Bronchial epithelial cell (primary cell): ENCODE measurements at regions not wholly inside any gene's neighbourhood (a gene's known extent, or its start where the extent isn't known, plus 50 kb on each side); places are given as distances from the start of the nearest gene placed in this dataset.

ENCODE experiments used
- DNase-seq: peaks from one replicate; pipeline ENCODE4 v3.0.0-alpha.2; 2010; ENCODE audit warnings: low read depth
- FAIRE-seq: peaks from 2 replicates; lab custom pipeline; 2011; peaks lifted over from hg19 to GRCh38; lab: Jason Lieb, UNC
- H3K27me3 ChIP-seq: 2 replicates; pipeline ENCODE4 v1.5.1; 2011; ENCODE audit warnings: low read length; ENCODE audit not compliant: control insufficient read depth, insufficient read depth
- H3K36me3 ChIP-seq: 2 replicates; pipeline ENCODE4 v1.5.1; 2011; ENCODE audit warnings: low read length; ENCODE audit not compliant: control insufficient read depth, insufficient read depth
- H3K4me3 ChIP-seq: 2 replicates; pipeline ENCODE4 v1.5.1; 2011; ENCODE audit warnings: mild to moderate bottlenecking, low read depth, low read length, control low read depth
- CTCF ChIP-seq: IDR thresholded peaks from 2 replicates; pipeline ENCODE4 v1.5.1; 2011; ENCODE audit warnings: mild to moderate bottlenecking, moderate library complexity, low read length, control low read depth, inconsistent platforms; ENCODE audit not compliant: insufficient read depth, severe bottlenecking

DNA sequence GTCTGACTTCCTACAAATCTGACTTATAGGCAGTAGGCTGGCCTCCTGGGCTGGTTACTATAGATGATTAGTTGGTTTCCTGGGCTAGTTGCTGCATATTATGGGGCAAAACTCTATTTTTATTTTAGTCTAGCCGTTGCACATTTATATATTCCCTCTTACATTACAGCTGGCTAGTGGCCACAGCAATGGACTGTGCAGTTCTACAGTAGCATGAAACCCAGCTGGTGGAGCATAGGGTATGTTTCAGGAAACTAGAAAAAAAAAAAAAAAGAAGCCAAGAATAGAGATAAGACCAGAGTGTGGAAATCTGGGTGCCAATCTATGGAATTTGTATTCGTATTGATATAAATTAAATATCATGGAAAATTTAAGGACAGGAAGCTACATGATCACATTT lies 304.4 kb upstream of the NBEA start:
- Histone ChIP-seq H3K36me3 (no peaks in the 10 kb centered on the region), H3K4me3 (no peak overlapping the region), H3K27me3 (no peaks in the 10 kb centered on the region)
- FAIRE-seq: no peak
- TF ChIP-seq CTCF: no peak
- no peak for DNase-seq

- TF ChIP-seq CTCF: no peak
- DNase-seq (no peak), FAIRE-seq (no peak)
- no peaks in the 10 kb centered on the region for H3K36me3 ChIP-seq
- no peak overlapping the region for H3K4me3 ChIP-seq
- no peaks in the 10 kb centered on the region for H3K27me3 ChIP-seq
Observed at GRCh38 chr13:34638897-34639296, 303.2 kb upstream of the NBEA start.

GRCh38 chr13:34640179-34640992 lies 301.7 kb upstream of the NBEA start:
- no peak for TF ChIP-seq CTCF
- no peak for DNase-seq
- no peak for FAIRE-seq
- H3K36me3 ChIP-seq: no peaks in the 10 kb centered on the region
- H3K4me3 ChIP-seq: no peak overlapping the region
- no peaks in the 10 kb centered on the region for H3K27me3 ChIP-seq

DNA sequence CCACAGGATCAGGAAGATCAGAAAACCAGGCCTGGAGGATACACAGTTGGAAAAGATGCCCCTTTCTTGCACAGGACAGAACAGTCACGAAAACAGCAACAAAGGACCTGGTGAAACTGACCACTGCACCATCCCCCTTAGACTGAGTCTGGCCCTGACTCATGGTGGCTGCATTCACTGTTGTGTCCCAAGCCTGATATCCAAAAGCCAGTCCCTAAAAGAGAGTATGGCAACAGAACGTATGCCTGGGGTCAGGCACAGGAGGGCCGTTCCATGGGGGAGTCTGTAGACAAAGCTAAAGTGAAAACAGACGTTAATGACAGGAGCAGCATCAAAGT lies 301.1 kb upstream of the NBEA start:
- no peak for TF ChIP-seq CTCF
- Histone ChIP-seq H3K36me3 (no peaks in the 10 kb centered on the region), H3K4me3 (no peak overlapping the region), H3K27me3 (no peaks in the 10 kb centered on the region)
- FAIRE-seq (no peak), DNase-seq (no peak)

DNA sequence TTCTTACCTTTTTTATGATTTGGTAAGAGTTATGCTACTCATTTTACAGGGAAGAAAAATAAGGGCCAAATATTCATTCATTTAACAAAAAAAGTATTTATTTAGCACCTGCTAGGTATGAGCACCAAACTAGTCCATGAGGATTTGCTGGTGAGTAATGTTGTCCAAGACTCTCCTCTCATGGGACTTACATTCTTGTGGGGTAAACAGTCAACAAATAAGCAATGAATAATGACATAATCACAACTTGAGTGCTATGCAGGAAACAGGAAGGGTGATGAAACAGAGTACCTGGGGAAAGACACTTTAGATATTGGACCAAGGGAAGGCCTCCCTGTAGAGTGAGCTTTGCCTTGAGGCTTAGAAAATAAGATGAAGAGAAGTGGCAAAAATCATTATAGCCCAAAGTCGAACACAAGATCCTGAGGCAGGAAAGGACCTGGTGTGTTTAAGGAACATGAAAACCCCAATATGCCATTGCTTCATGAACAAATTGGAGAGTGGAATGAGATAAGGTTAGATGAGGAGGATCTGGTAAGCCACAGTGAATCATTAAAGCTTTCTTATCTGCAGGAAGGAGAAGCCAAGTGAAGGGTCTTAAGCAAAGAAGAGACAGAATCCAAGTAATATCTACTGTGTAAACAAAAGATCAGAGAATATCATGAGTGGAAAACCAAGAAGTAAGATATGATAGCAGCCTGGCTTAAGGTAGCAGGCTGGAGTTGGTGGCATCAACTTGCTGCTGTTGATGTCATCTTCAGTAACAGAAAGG lies 294.5 kb upstream of the NBEA start:
- no peak overlapping the region for H3K4me3 ChIP-seq
- DNase-seq: peak; percentile 94
- no peak for TF ChIP-seq CTCF
- no peak for FAIRE-seq
- no peaks in the 10 kb centered on the region for H3K36me3 ChIP-seq
- H3K27me3 ChIP-seq: no peaks in the 10 kb centered on the region
